PC-3 (cell line): ENCODE measurements at regions not wholly inside any gene's neighbourhood (a gene's known extent, or its start where the extent isn't known, plus 50 kb on each side); places are given as distances from the start of the nearest gene placed in this dataset.

Experiments
- CTCF ChIP-seq: fragments of 300-600 bp; sonication (generic); conservative IDR thresholded peaks from 2 replicates; pipeline ENCODE4 v1.5.1; 2017; ENCODE audit warnings: antibody characterized with exemption, low read depth, mild to moderate bottlenecking, low read length
- EZH2 ChIP-seq: fragments of 300-600 bp; sonication (generic); IDR thresholded peaks from one replicate; pipeline ENCODE4 v1.6.1; 2017; ENCODE audit warnings: antibody characterized with exemption, mild to moderate bottlenecking, low read length; ENCODE audit not compliant: unreplicated experiment
- EZH2phosphoT487 ChIP-seq: fragments of 300-600 bp; sonication (generic); IDR thresholded peaks from 2 replicates; pipeline ENCODE4 v1.6.1; 2018; ENCODE audit warnings: mild to moderate bottlenecking, antibody characterized with exemption, low read length, borderline replicate concordance

- TF ChIP-seq EZH2 (no peak), CTCF (no peak), EZH2phosphoT487 (no peak)
These were observed 56.4 kb upstream of the GJB6 start for GRCh38 chr13:20288561-20288960.
